Muscle of leg (tissue), 3 donors: ENCODE measurements at regions not wholly inside any gene's neighbourhood (a gene's known extent, or its start where the extent isn't known, plus 50 kb on each side); places are given as distances from the start of the nearest gene placed in this dataset.
"Not testable (repeated sequence)": the region's sequence is repeated elsewhere in the genome, so short reads cannot be mapped to it uniquely, and the experiment has no call there.

Source experiments
- DNase-seq: peaks from one replicate; pipeline ENCODE4 v3.0.0; 2013
- H3K27ac ChIP-seq: one replicate; pipeline ENCODE4 v1.5.1; 2013; ENCODE audit warnings: mild to moderate bottlenecking, low read length, control low read depth
- H3K27me3 ChIP-seq: one replicate; pipeline ENCODE4 v1.6.1; 2013; ENCODE audit warnings: low read length; ENCODE audit not compliant: control insufficient read depth, insufficient read depth
- H3K36me3 ChIP-seq: one replicate; pipeline ENCODE4 v1.6.1; 2013; ENCODE audit warnings: low read length; ENCODE audit not compliant: control insufficient read depth, insufficient read depth
- H3K4me1 ChIP-seq: one replicate; pipeline ENCODE4 v1.6.1; 2013; ENCODE audit warnings: low read length; ENCODE audit not compliant: control insufficient read depth, insufficient read depth
- H3K4me3 ChIP-seq: one replicate; pipeline ENCODE4 v1.5.1; 2013; ENCODE audit warnings: low read length, control low read depth
- H3K9me3 ChIP-seq: replicated peaks from 2 replicates; pipeline ENCODE4 v1.6.1; 2013; ENCODE audit warnings: low read depth, low read length; ENCODE audit not compliant: control insufficient read depth
- WGBS: methylation state at CpG from one replicate; pipeline ENCODE4 v1.1.5; 2013; ENCODE audit warnings: missing lambda C conversion rate; ENCODE audit not compliant: insufficient coverage; 5-methylcytosine and 5-hydroxymethylcytosine counted together

DNA sequence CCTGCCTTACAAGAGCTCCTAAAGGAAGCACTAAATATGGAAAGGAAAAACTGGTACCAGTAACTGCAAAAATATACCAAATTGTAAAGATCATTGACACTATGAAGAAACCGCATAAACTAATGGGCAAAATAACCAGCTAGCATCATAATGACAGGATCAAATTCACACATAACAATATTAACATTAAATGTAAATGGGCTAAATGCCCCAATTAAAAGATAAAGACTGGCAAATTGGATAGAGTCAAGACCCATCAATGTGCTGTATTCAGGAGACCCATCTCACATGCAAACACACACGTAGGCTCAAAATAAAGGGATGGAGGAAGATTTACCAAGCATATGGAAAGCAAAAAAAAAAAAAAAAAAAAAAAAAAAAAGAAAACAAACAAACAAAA, 73.0 kb downstream of the CARTPT start:
- no CpG with 5 or more reads among the region's 2 CpGs for WGBS
- H3K27ac ChIP-seq, H3K36me3 ChIP-seq, DNase-seq, H3K4me3 ChIP-seq, H3K4me1 ChIP-seq, H3K27me3 ChIP-seq, H3K9me3 ChIP-seq: not testable (repeated sequence)

- H3K27me3 ChIP-seq, result no peaks in the 10 kb centered on the region
- no peak overlapping the region for H3K27ac ChIP-seq
- peaks cover 4% of the 10 kb centered on the region for H3K9me3 ChIP-seq
- no peaks in the 10 kb centered on the region for H3K4me1 ChIP-seq
- WGBS, result 93% methylated on average over 32 of the region's 37 CpGs
- no peaks in the 10 kb centered on the region for H3K36me3 ChIP-seq
- no peak overlapping the region for H3K4me3 ChIP-seq
- DNase-seq, result no peak
Observed at GRCh38 chr5:71794061-71794695, 75.1 kb downstream of the CARTPT start.

GRCh38 chr5:71802673-71803072, 83.6 kb downstream of the CARTPT start:
- Histone ChIP-seq H3K4me3 (no peak overlapping the region), H3K36me3 (no peaks in the 10 kb centered on the region), H3K4me1 (no peaks in the 10 kb centered on the region), H3K27me3 (no peaks in the 10 kb centered on the region), H3K27ac (no peak overlapping the region), H3K9me3 (no peaks in the 10 kb centered on the region)
- peak; percentile 18 for DNase-seq
- WGBS, result 32% methylated on average over 3 of the region's 4 CpGs

GRCh38 chr5:71806711-71807110, 87.6 kb downstream of the CARTPT start:
- no CpG with 5 or more reads among the region's 1 CpG for WGBS
- H3K27ac ChIP-seq, result no peak overlapping the region
- H3K9me3 ChIP-seq, result no peaks in the 10 kb centered on the region
- H3K4me3 ChIP-seq, result no peak overlapping the region
- no peaks in the 10 kb centered on the region for H3K4me1 ChIP-seq
- no peaks in the 10 kb centered on the region for H3K36me3 ChIP-seq
- H3K27me3 ChIP-seq, result no peaks in the 10 kb centered on the region
- no peak for DNase-seq

DNA sequence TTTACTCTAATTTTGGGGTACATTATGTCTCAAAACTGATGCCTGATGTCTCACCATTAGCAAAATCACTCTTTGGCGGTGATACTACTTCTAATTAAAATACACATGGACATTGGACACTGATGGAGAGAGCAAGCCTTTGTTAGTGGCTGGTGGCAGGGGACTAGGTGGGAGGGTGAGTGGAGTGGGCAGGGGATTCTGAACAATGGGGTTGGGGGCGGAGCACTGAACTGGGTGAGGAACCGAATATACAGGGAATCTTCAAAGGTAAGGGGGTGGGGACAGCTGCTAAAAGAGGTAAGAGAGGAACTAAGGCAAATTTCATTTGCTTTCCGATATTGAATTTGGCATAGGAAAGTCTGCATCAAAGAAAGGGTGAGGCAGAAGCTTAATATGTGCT, 88.8 kb downstream of the CARTPT start:
- Histone ChIP-seq H3K4me3 (no peak overlapping the region), H3K36me3 (no peaks in the 10 kb centered on the region), H3K4me1 (no peaks in the 10 kb centered on the region), H3K27me3 (no peaks in the 10 kb centered on the region), H3K9me3 (no peaks in the 10 kb centered on the region), H3K27ac (no peak overlapping the region)
- WGBS, result 100% methylated on average over 2 of the region's 4 CpGs
- no peak for DNase-seq

GRCh38 chr5:71809446-71809845, 90.4 kb downstream of the CARTPT start:
- no CpG with 5 or more reads among the region's 2 CpGs for WGBS
- H3K4me3 ChIP-seq, result no peak overlapping the region
- no peak overlapping the region for H3K27ac ChIP-seq
- no peaks in the 10 kb centered on the region for H3K36me3 ChIP-seq
- H3K27me3 ChIP-seq, result no peaks in the 10 kb centered on the region
- DNase-seq, result no peak
- H3K4me1 ChIP-seq, result no peaks in the 10 kb centered on the region
- no peaks in the 10 kb centered on the region for H3K9me3 ChIP-seq

- Histone ChIP-seq H3K27me3 (no peaks in the 10 kb centered on the region), H3K4me3 (no peak overlapping the region), H3K27ac (no peak overlapping the region), H3K36me3 (no peaks in the 10 kb centered on the region), H3K9me3 (no peaks in the 10 kb centered on the region), H3K4me1 (no peaks in the 10 kb centered on the region)
- WGBS, result 75% methylated on average over 5 of the region's 9 CpGs
- DNase-seq, result no peak
Observed at GRCh38 chr5:71810023-71810422, 90.9 kb downstream of the CARTPT start.

DNA sequence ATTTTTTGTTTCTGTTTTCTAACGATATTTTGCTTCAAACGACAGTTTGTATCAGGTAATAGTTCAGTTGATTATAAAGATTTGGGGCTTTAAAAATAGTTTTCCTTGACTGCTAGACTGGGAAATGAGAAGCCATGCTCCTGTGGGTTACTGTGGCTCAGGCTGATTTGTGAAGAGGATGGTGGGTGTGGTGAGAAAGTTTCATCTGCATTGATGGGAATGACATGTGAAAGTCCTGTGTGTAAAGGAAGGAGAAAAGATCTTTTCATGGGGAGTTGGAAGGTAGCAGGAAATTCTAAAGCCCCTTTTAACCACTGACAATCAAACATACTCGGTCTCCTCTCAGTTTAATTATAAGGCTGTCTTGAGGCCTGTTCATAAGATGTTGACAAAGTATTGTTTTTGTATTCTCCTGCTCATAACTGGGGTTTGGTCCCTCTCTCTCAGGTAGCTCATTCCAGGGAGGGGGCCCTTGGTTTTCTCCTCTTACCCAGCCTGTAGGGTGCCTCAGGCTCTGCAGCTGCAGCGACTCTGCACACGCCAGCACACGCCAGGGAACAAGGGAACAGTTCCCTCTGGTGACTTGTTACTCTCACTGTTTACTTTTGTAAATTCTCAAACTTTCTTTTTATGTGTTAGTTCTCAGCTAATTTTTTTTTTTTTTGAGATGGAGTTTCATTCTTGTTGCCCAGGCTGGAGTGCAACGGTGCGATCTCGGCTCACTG, 91.6 kb downstream of the CARTPT start:
- no peaks in the 10 kb centered on the region for H3K27me3 ChIP-seq
- no peak overlapping the region for H3K27ac ChIP-seq
- WGBS, result 70% methylated on average over 2 of the region's 9 CpGs
- DNase-seq, result no peak
- no peaks in the 10 kb centered on the region for H3K4me1 ChIP-seq
- H3K36me3 ChIP-seq, result no peaks in the 10 kb centered on the region
- H3K9me3 ChIP-seq, result no peaks in the 10 kb centered on the region
- no peak overlapping the region for H3K4me3 ChIP-seq

DNA sequence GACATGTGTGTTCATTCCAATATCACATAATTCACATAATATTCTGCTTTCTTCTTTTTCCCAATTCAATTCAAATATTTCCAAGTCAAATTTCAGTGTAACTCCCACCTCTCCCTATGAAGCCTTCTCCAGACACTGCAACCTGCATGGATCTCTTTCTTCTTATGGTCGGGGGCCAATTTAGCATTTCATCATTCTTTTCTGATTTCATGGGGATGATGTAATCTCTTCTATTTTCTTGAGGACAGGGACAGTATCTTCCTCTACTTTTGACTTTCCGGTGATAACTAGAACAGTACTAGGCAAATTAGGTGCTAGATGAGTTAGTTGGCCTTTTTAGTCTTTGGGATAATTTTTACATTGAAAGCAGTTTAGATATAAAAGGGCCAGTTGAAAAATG, 92.7 kb downstream of the CARTPT start:
- H3K4me3 ChIP-seq, result no peak overlapping the region
- no peak overlapping the region for H3K27ac ChIP-seq
- H3K4me1 ChIP-seq, result no peaks in the 10 kb centered on the region
- no peaks in the 10 kb centered on the region for H3K9me3 ChIP-seq
- H3K36me3 ChIP-seq, result no peaks in the 10 kb centered on the region
- WGBS, result no CpG with 5 or more reads among the region's 2 CpGs
- DNase-seq, result no peak
- H3K27me3 ChIP-seq, result no peaks in the 10 kb centered on the region

- Histone ChIP-seq H3K27ac (no peak overlapping the region), H3K4me1 (no peaks in the 10 kb centered on the region), H3K27me3 (no peaks in the 10 kb centered on the region), H3K9me3 (peaks cover 4% of the 10 kb centered on the region), H3K36me3 (no peaks in the 10 kb centered on the region), H3K4me3 (no peak overlapping the region)
- WGBS, result 83% methylated on average over 4 of the region's 4 CpGs
- DNase-seq, result no peak
Observed at GRCh38 chr5:71816307-71816706, 97.2 kb downstream of the CARTPT start.
